ENCODE measurements at regions not wholly inside any gene's neighbourhood (a gene's known extent, or its start where the extent isn't known, plus 50 kb on each side); places are given as distances from the start of the nearest gene placed in this dataset.
A peak's percentile ranks its signal among the peaks of the same experiment; 100 is the strongest.

- TF ChIP-seq ZNF646 (CRISPR knock-in tag; IDR thresholded peaks at IDR 0.05) (0 out of 2 replicates have a peak, but pooled peaks have one; percentile 35), MED1 (CRISPR knock-in tag; IDR thresholded peaks at IDR 0.05) (no peak), ZNF747 (CRISPR knock-in tag; IDR thresholded peaks at IDR 0.05; ENCODE audit: borderline replicate concordance) (0 out of 2 replicates have a peak, but pooled peaks have one; percentile 53), MYNN (CRISPR knock-in tag; IDR thresholded peaks at IDR 0.05; ENCODE audit: low read depth) (no peak), ZNF766 (CRISPR knock-in tag; IDR thresholded peaks at IDR 0.05; ENCODE audit: borderline replicate concordance) (0 out of 2 replicates have a peak, but pooled peaks have one; percentile 21), ZNF546 (CRISPR knock-in tag; conservative IDR thresholded peaks at IDR 0.05) (no peak), ETV5 (CRISPR knock-in tag; IDR thresholded peaks at IDR 0.05; ENCODE audit: borderline replicate concordance) (0 out of 2 replicates have a peak, but pooled peaks have one; percentile 10), UBTF (CRISPR knock-in tag; IDR thresholded peaks at IDR 0.05) (peak; percentile 4; the same call in 1 of the 2 replicates), XRCC5 (optimal IDR thresholded peaks at IDR 0.05; ENCODE audit: low read length) (peak; percentile 15), MTA1 (CRISPR knock-in tag; IDR thresholded peaks at IDR 0.05; ENCODE audit: borderline replicate concordance) (peak; percentile 61; the same call in 1 of the 2 replicates), GFI1 (CRISPR knock-in tag; IDR thresholded peaks at IDR 0.05; ENCODE audit: borderline replicate concordance) (peak; percentile 70), CHD4 (IDR thresholded peaks at IDR 0.05; ENCODE audit: borderline replicate concordance, low read length) (peak; percentile 20; the same call in 1 of the 2 replicates), ZNF224 (CRISPR knock-in tag; IDR thresholded peaks at IDR 0.05) (no peak)
- TF ChIP-seq, protein P1, sequence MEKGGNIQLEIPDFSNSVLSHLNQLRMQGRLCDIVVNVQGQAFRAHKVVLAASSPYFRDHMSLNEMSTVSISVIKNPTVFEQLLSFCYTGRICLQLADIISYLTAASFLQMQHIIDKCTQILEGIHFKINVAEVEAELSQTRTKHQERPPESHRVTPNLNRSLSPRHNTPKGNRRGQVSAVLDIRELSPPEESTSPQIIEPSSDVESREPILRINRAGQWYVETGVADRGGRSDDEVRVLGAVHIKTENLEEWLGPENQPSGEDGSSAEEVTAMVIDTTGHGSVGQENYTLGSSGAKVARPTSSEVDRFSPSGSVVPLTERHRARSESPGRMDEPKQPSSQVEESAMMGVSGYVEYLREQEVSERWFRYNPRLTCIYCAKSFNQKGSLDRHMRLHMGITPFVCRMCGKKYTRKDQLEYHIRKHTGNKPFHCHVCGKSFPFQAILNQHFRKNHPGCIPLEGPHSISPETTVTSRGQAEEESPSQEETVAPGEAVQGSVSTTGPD (CRISPR knock-in tag; IDR thresholded peaks at IDR 0.05), result no peak
- TF ChIP-seq, protein P2, sequence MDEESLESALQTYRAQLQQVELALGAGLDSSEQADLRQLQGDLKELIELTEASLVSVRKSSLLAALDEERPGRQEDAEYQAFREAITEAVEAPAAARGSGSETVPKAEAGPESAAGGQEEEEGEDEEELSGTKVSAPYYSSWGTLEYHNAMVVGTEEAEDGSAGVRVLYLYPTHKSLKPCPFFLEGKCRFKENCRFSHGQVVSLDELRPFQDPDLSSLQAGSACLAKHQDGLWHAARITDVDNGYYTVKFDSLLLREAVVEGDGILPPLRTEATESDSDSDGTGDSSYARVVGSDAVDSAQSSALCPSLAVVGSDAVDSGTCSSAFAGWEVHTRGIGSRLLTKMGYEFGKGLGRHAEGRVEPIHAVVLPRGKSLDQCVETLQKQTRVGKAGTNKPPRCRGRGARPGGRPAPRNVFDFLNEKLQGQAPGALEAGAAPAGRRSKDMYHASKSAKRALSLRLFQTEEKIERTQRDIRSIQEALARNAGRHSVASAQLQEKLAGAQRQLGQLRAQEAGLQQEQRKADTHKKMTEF (CRISPR knock-in tag; IDR thresholded peaks at IDR 0.05), result no peak
Observed at GRCh38 chr10:61000769-61001730, 57.1 kb upstream of the RHOBTB1 start (continued).
